H1 (cell line): ENCODE measurements at regions not wholly inside any gene's neighbourhood (a gene's known extent, or its start where the extent isn't known, plus 50 kb on each side); places are given as distances from the start of the nearest gene placed in this dataset.

Experiments used
- CTCF ChIA-PET: fragments of 300-600 bp; sonication (Branson Sonifier 250); formaldehyde crosslinking; loops from one replicate; lab custom pipeline; 2021; ENCODE audit not compliant: partially characterized antibody; lab: Charles Lee
- POLR2A ChIA-PET: fragments of 300-600 bp; sonication (Branson Sonifier 250); formaldehyde crosslinking; loops from one replicate; lab custom pipeline; 2021; ENCODE audit warnings: inconsistent platforms; ENCODE audit not compliant: partially characterized antibody; lab: Charles Lee
- DNase-seq, 2 experiments: peaks; one replicate each; pipeline versions ENCODE4 v3.0.0 to v3.0.0-alpha.2; 2010 to 2022; ENCODE audit warnings: low spot score in 2 of 2, low read depth in 1 of 2, mixed read lengths in 1 of 2
- FAIRE-seq: peaks from 2 replicates; lab custom pipeline; 2011; peaks lifted over from hg19 to GRCh38; lab: Jason Lieb, UNC
- H2AFZ ChIP-seq: 2 replicates; pipeline ENCODE4 v1.8.1; 2012; ENCODE audit warnings: low read length, inconsistent platforms
- H2AK5ac ChIP-seq: 2 replicates; pipeline ENCODE4 v1.6.1; 2013; ENCODE audit warnings: low read depth, low read length
- H2BK120ac ChIP-seq: replicated peaks from 2 replicates; pipeline ENCODE3; 2013; ENCODE audit warnings: low read depth, low read length, inconsistent platforms
- H2BK12ac ChIP-seq: 2 replicates; pipeline ENCODE4 v1.6.1; 2013; ENCODE audit warnings: low read depth, low read length
- H2BK15ac ChIP-seq: 2 replicates; pipeline ENCODE4 v1.6.1; 2013; ENCODE audit warnings: low read length
- H2BK20ac ChIP-seq: 2 replicates; pipeline ENCODE4 v1.6.1; 2013; ENCODE audit warnings: low read length
- H2BK5ac ChIP-seq: 2 replicates; pipeline ENCODE4 v1.6.1; 2013; ENCODE audit warnings: low read depth, low read length
- H3K14ac ChIP-seq: 2 replicates; pipeline ENCODE4 v1.6.1; 2013; ENCODE audit warnings: inconsistent platforms; ENCODE audit not compliant: insufficient read length
- H3K18ac ChIP-seq: 2 replicates; pipeline ENCODE4 v1.6.1; 2013; ENCODE audit warnings: low read length; ENCODE audit errors: extremely low read depth
- H3K23ac ChIP-seq: 2 replicates; pipeline ENCODE4 v1.6.1; 2013; ENCODE audit warnings: inconsistent platforms; ENCODE audit not compliant: insufficient read length
- H3K23me2 ChIP-seq: 2 replicates; pipeline ENCODE4 v1.6.1; 2013; ENCODE audit warnings: low read depth, low read length
- H3K27ac ChIP-seq: 2 replicates; pipeline ENCODE4 v1.6.1; 2011; ENCODE audit warnings: low read depth, low read length, inconsistent platforms
- H3K27me3 ChIP-seq, 4 experiments: replicated peaks in 1 of 4; 1 replicate in 1 of 4; 2 replicates in 3 of 4; pipeline versions ENCODE4 v1.6.1 to v1.8.1; 2011 to 2013; ENCODE audit warnings: low read length in 3 of 4, mild to moderate bottlenecking in 3 of 4, inconsistent platforms in 2 of 4, mixed read lengths in 2 of 4, moderate library complexity in 1 of 4; ENCODE audit not compliant: control insufficient read depth in 3 of 4, insufficient read depth in 3 of 4; ENCODE audit errors: extremely low read depth in 1 of 4
- H3K36me3 ChIP-seq, 4 experiments: 2 replicates each; pipeline versions ENCODE4 v1.6.1 to v1.8.1; 2011 to 2013; ENCODE audit warnings: mild to moderate bottlenecking in 4 of 4, low read length in 3 of 4, moderate library complexity in 2 of 4, control low read depth in 1 of 4, inconsistent platforms in 1 of 4; ENCODE audit not compliant: insufficient read depth in 4 of 4, control insufficient read depth in 2 of 4
- H3K4ac ChIP-seq: replicated peaks from 2 replicates; pipeline ENCODE3; 2013; ENCODE audit warnings: low read length, low read depth, mixed read lengths, inconsistent platforms; ENCODE audit not compliant: insufficient read length
- H3K4me1 ChIP-seq, 4 experiments: replicated peaks in 1 of 4; 1 replicate in 1 of 4; 2 replicates in 3 of 4; pipeline versions ENCODE4 v1.6.1 to v1.8.1; 2011 to 2013; ENCODE audit warnings: low read length in 3 of 4, inconsistent platforms in 2 of 4, mixed read lengths in 1 of 4; ENCODE audit not compliant: insufficient read depth in 4 of 4, control insufficient read depth in 3 of 4
- H3K4me2 ChIP-seq, 2 experiments: 2 replicates each; pipeline versions ENCODE4 v1.6.1 to v1.8.1; 2011 to 2013; ENCODE audit warnings: low read depth in 2 of 2, low read length in 2 of 2, control low read depth in 1 of 2, inconsistent platforms in 1 of 2, mild to moderate bottlenecking in 1 of 2; ENCODE audit not compliant: insufficient read depth in 1 of 2
- H3K4me3 ChIP-seq, 4 experiments: fragments of 200-600, 300-600 bp in 1 of 4; sonication (generic), shearing (Covaris generic), sonication (Bioruptor Twin) in 1 of 4; 2 replicates each; pipeline versions ENCODE4 v1.5.1 to v1.8.1; 2011 to 2016; ENCODE audit warnings: low read length in 4 of 4, low read depth in 3 of 4, control low read depth in 2 of 4, inconsistent platforms in 2 of 4, mild to moderate bottlenecking in 2 of 4, mixed read lengths in 1 of 4, moderate library complexity in 1 of 4; ENCODE audit not compliant: insufficient read depth in 2 of 4; ENCODE audit errors: extremely low read depth in 1 of 4
- H3K56ac ChIP-seq: replicated peaks from 2 replicates; pipeline ENCODE3; 2013; ENCODE audit warnings: low read depth, mild to moderate bottlenecking, mixed read lengths, low read length, inconsistent platforms; ENCODE audit not compliant: insufficient read length
- H3K79me1 ChIP-seq: 2 replicates; pipeline ENCODE4 v1.6.1; 2013; ENCODE audit warnings: low read depth, low read length, control low read depth
- H3K79me2 ChIP-seq, 2 experiments: 2 replicates each; pipeline versions ENCODE4 v1.6.1 to v1.8.1; 2012 to 2013; ENCODE audit warnings: low read length in 2 of 2, mild to moderate bottlenecking in 2 of 2, inconsistent platforms in 1 of 2; ENCODE audit not compliant: insufficient read depth in 2 of 2, control insufficient read depth in 1 of 2
- H3K9ac ChIP-seq, 4 experiments: replicated peaks in 1 of 4; 1 replicate in 1 of 4; 2 replicates in 3 of 4; pipeline versions ENCODE4 v1.6.1 to v1.8.1; 2011 to 2013; ENCODE audit warnings: low read depth in 3 of 4, low read length in 3 of 4, control low read depth in 2 of 4, mild to moderate bottlenecking in 2 of 4, moderate library complexity in 2 of 4, inconsistent platforms in 1 of 4; ENCODE audit errors: extremely low read depth in 1 of 4
- H3K9me3 ChIP-seq, 2 experiments: 2 replicates each; pipeline versions ENCODE4 v1.6.1 to v1.8.1; 2012 to 2013; ENCODE audit warnings: mild to moderate bottlenecking in 2 of 2, moderate library complexity in 2 of 2, control low read depth in 1 of 2, inconsistent platforms in 1 of 2, low read depth in 1 of 2, low read length in 1 of 2, mixed read lengths in 1 of 2; ENCODE audit not compliant: insufficient read depth in 2 of 2
- H4K20me1 ChIP-seq, 2 experiments: replicated peaks in 1 of 2; 2 replicates each; pipeline versions ENCODE3 to v1.8.1; 2011 to 2013; ENCODE audit warnings: inconsistent platforms in 2 of 2, low read length in 2 of 2, mild to moderate bottlenecking in 1 of 2; ENCODE audit not compliant: insufficient read depth in 2 of 2, control insufficient read depth in 1 of 2
- H4K5ac ChIP-seq: 2 replicates; pipeline ENCODE4 v1.6.1; 2013; ENCODE audit warnings: low read length, low read depth, mixed read lengths, inconsistent platforms; ENCODE audit not compliant: insufficient read length
- H4K8ac ChIP-seq: 2 replicates; pipeline ENCODE4 v1.8.0; 2013; ENCODE audit warnings: mild to moderate bottlenecking, moderate library complexity, low read length, inconsistent platforms; ENCODE audit not compliant: insufficient read depth; ENCODE audit errors: extremely low read depth
- H4K91ac ChIP-seq: replicated peaks from 2 replicates; pipeline ENCODE3; 2013; ENCODE audit warnings: low read length, mixed read lengths, inconsistent platforms; ENCODE audit not compliant: insufficient read length
- ATF3 ChIP-seq: IDR thresholded peaks from 2 replicates; pipeline ENCODE4 v1.6.1; 2011; ENCODE audit warnings: low read depth, mild to moderate bottlenecking, low read length; ENCODE audit not compliant: insufficient read depth
- CBX5 ChIP-seq: fragments of 300-800, 300-1000 bp; sonication (generic); IDR thresholded peaks from 2 replicates; pipeline ENCODE4 v1.7.1; 2016; ENCODE audit warnings: antibody characterized with exemption, low read length, low read depth
- JUND ChIP-seq: IDR thresholded peaks from 2 replicates; pipeline ENCODE4 v1.6.1; 2011; ENCODE audit warnings: mild to moderate bottlenecking, improper control_type of control experiment, low read length
- NANOG ChIP-seq: IDR thresholded peaks from 2 replicates; pipeline ENCODE4 v1.6.1; 2011; ENCODE audit warnings: low read length, low read depth, mild to moderate bottlenecking, inconsistent platforms; ENCODE audit not compliant: insufficient read depth, poor library complexity, severe bottlenecking
- SAP30 ChIP-seq: fragments of 300-600 bp; sonication (generic); IDR thresholded peaks from 2 replicates; pipeline ENCODE4 v1.7.1; 2012; ENCODE audit warnings: low read length, moderate library complexity, mild to moderate bottlenecking, inconsistent platforms; ENCODE audit not compliant: insufficient read depth, insufficient replicate concordance
- SP1 ChIP-seq: IDR thresholded peaks from 2 replicates; pipeline ENCODE4 v1.6.1; 2011; ENCODE audit warnings: low read depth, low read length
- SUZ12 ChIP-seq: fragments of 200-600 bp; sonication (generic); IDR thresholded peaks from 2 replicates; pipeline ENCODE4 v1.6.1; 2012; ENCODE audit warnings: mild to moderate bottlenecking, inconsistent platforms, low read length, moderate library complexity, mixed read lengths
- WGBS, 2 experiments: shearing (Covaris generic) in 1 of 2; methylation state at CpG; one replicate each; pipeline versions ENCODE4 v1.1.6 to v1.1.7; 2013 to 2015; ENCODE audit warnings: low lambda C conversion rate in 2 of 2, mixed read lengths in 2 of 2, inconsistent platforms in 1 of 2, low coverage in 1 of 2, missing lambda C conversion rate in 1 of 2; ENCODE audit not compliant: insufficient replicate concordance in 2 of 2, insufficient coverage in 1 of 2, insufficient read length in 1 of 2; ENCODE audit errors: extremely low coverage in 1 of 2, missing lambda C conversion rate in 1 of 2; 5-methylcytosine and 5-hydroxymethylcytosine counted together

- Histone ChIP-seq H2BK12ac (no peak overlapping the region), H3K56ac (no peak overlapping the region), H3K36me3 (peaks cover 0 to 8% (median 1%) of the 10 kb centered on the region in 4 experiments; a peak in 3 of 8 replicates), H3K79me2 (no peaks in the 10 kb centered on the region), H2BK5ac (peak overlapping the region; percentile 91; the same call in 1 of the 2 replicates), H2AFZ (no peak overlapping the region), H2BK20ac (peak overlapping the region; percentile 77; the same call in 1 of the 2 replicates), H4K8ac (no peak overlapping the region), H3K9me3 (no peaks in the 10 kb centered on the region), H3K4me1 (peaks cover 2 to 22% (median 8%) of the 10 kb centered on the region in 4 experiments; a peak in 4 of 7 replicates), H3K4me3 (peak overlapping the region in 1 of 4 experiments; percentile 6; a peak in 1 of 8 replicates), H4K20me1 (no peaks in the 10 kb centered on the region), H3K18ac (peak overlapping the region; percentile 26; the same call in 1 of the 2 replicates), H4K5ac (peak overlapping the region; percentile 94), H3K14ac (no peak overlapping the region), H3K23ac (no peak overlapping the region), H2AK5ac (0 out of 2 replicates have a peak overlapping the region, but pooled peaks have one; percentile 75), H2BK15ac (no peak overlapping the region), H3K4me2 (peak overlapping the region in 1 of 2 experiments; percentile 13; a peak in 1 of 4 replicates), H3K27ac (no peak overlapping the region; the same call in 1 of the 2 replicates), H4K91ac (peak overlapping the region; percentile 92), H3K79me1 (no peaks in the 10 kb centered on the region), H2BK120ac (peak overlapping the region; percentile 99), H3K23me2 (no peaks in the 10 kb centered on the region), H3K27me3 (no peaks in the 10 kb centered on the region), H3K9ac (no peak overlapping the region), H3K4ac (peak overlapping the region; percentile 95)
- TF ChIP-seq CBX5 (no peak), SP1 (0 out of 2 replicates have a peak, but pooled peaks have one; percentile 15), SAP30 (no peak), SUZ12 (no peak), ATF3 (no peak), NANOG (peak; percentile 30), JUND (no peak)
- DNase-seq (peak in 1 of 2 experiments; percentile 19), FAIRE-seq (peak; percentile 58)
- ChIA-PET CTCF (no interaction called here), POLR2A (no interaction called here)
- 65% methylated on average over 1 of the region's 1 CpG; no CpG with 5 or more reads in 1 of the 2 experiments for WGBS, 2 experiments
These were observed 933.5 kb downstream of the C4orf33 start for GRCh38 chr4:130029442-130029841.
